ENCODE measurements at regions not wholly inside any gene's neighbourhood (a gene's known extent, or its start where the extent isn't known, plus 50 kb on each side); places are given as distances from the start of the nearest gene placed in this dataset.

DNA sequence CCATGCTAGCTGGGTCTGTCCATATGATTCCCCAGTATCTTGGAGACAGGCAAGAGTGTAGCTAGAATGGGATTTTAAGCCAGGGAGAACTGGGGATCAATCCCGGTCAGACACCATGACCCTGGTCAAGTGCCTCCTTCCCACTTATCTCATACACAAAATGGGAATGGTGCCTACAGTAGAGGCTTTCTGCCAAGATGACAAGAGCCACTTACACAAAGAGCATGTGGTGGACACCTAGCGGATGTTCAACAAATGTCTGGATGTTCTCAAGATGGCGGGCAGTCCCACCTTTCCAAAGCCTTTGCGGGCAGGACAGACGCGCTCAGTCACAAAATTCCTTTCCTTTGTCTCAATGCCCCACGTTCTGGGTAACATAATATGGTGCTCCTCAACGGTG is 57.3 kb downstream of the MAF start:
- DNase-seq (ENCODE audit: low spot score) (no peak), ATAC-seq (no peak)
- H3K36me3 Mint-ChIP-seq, result no peaks in the 10 kb centered on the region
- no peak overlapping the region for H3K27ac Mint-ChIP-seq
- H3K4me3 Mint-ChIP-seq, result no peak overlapping the region
- H3K9me3 Mint-ChIP-seq, result no peaks in the 10 kb centered on the region
- H3K27me3 Mint-ChIP-seq, result peaks cover 10 to 22% of the 10 kb centered on the region in 2 donors
- H3K4me1 Mint-ChIP-seq (ENCODE audit: low read depth in 2 of 2), result no peaks in the 10 kb centered on the region

DNA sequence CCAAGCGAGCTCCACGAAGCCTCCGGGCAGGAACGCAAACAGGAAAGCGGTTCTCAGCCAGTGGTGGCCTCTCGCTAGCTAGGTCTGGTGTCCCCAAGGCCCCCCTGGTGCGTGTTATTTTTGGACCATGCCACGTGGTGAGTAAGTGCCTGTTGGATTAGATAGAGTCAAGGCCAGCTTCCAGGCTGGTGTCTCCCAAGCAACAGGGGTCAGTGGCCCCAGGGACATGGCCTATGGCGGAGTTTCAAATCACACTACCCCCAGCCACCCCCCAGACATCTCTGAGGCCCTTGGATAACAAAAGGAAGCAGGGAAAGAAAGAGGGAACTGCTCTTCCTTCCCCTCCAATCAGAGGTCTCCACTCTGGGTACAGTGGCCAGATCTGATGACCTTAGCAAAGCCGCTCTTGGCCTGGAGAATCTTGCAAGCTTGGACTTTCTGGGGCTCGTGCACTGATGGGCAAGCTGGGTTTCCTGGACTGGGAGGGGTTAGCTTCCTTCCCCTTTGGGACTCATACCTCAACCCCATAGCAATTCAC is 58.2 kb downstream of the MAF start:
- no peak for DNase-seq (ENCODE audit: low spot score)
- H3K27ac Mint-ChIP-seq, result no peak overlapping the region
- H3K4me1 Mint-ChIP-seq (ENCODE audit: low read depth in 2 of 2), result no peaks in the 10 kb centered on the region

GRCh38 chr16:79540825-79541595 is 59.5 kb downstream of the MAF start:
- Mint-ChIP-seq H3K27ac (no peak overlapping the region), H3K4me1 (ENCODE audit: low read depth in 2 of 2) (no peaks in the 10 kb centered on the region), H3K36me3 (no peaks in the 10 kb centered on the region), H3K4me3 (no peak overlapping the region), H3K9me3 (no peaks in the 10 kb centered on the region), H3K27me3 (peaks cover 0 to 16% of the 10 kb centered on the region in 2 donors)
- DNase-seq (ENCODE audit: low spot score) (no peak), ATAC-seq (no peak)

More for the DNA sequence above, 58.2 kb downstream of the MAF start:
- ATAC-seq, result no peak
- peaks cover 7 to 19% of the 10 kb centered on the region in 2 donors for H3K27me3 Mint-ChIP-seq
- no peak overlapping the region for H3K4me3 Mint-ChIP-seq
- no peaks in the 10 kb centered on the region for H3K9me3 Mint-ChIP-seq
- no peaks in the 10 kb centered on the region for H3K36me3 Mint-ChIP-seq

GRCh38 chr16:79537584-79537983 is 63.0 kb downstream of the MAF start:
- H3K27ac Mint-ChIP-seq, result no peak overlapping the region
- no peaks in the 10 kb centered on the region for H3K36me3 Mint-ChIP-seq
- H3K4me3 Mint-ChIP-seq, result no peak overlapping the region
- no peaks in the 10 kb centered on the region for H3K4me1 Mint-ChIP-seq (ENCODE audit: low read depth in 2 of 2)
- H3K27me3 Mint-ChIP-seq, result peaks cover 0 to 15% of the 10 kb centered on the region in 2 donors
- H3K9me3 Mint-ChIP-seq, result no peaks in the 10 kb centered on the region
- ATAC-seq (no peak), DNase-seq (ENCODE audit: low spot score) (no peak)

- Mint-ChIP-seq H3K27ac (no peak overlapping the region), H3K27me3 (peaks cover 0 to 14% of the 10 kb centered on the region in 2 donors), H3K4me1 (ENCODE audit: low read depth in 2 of 2) (no peaks in the 10 kb centered on the region), H3K4me3 (no peak overlapping the region), H3K9me3 (no peaks in the 10 kb centered on the region), H3K36me3 (no peaks in the 10 kb centered on the region)
- no peak for ATAC-seq
- DNase-seq (ENCODE audit: low spot score), result no peak
Observed at GRCh38 chr16:79536958-79537357, 63.6 kb downstream of the MAF start.

GRCh38 chr16:79535130-79535529 is 65.4 kb downstream of the MAF start:
- H3K27ac Mint-ChIP-seq, result no peak overlapping the region
- no peaks in the 10 kb centered on the region for H3K36me3 Mint-ChIP-seq
- no peaks in the 10 kb centered on the region for H3K9me3 Mint-ChIP-seq
- no peak for DNase-seq (ENCODE audit: low spot score)
- H3K27me3 Mint-ChIP-seq, result peaks cover 0 to 12% of the 10 kb centered on the region in 2 donors
- no peak overlapping the region for H3K4me3 Mint-ChIP-seq
- H3K4me1 Mint-ChIP-seq (ENCODE audit: low read depth in 2 of 2), result no peaks in the 10 kb centered on the region
- no peak for ATAC-seq

- DNase-seq (ENCODE audit: low spot score) (no peak), ATAC-seq (no peak)
- H3K4me3 Mint-ChIP-seq, result no peak overlapping the region
- no peaks in the 10 kb centered on the region for H3K36me3 Mint-ChIP-seq
- H3K9me3 Mint-ChIP-seq, result no peaks in the 10 kb centered on the region
- H3K27me3 Mint-ChIP-seq, result peaks cover 0 to 9% of the 10 kb centered on the region in 2 donors
- no peaks in the 10 kb centered on the region for H3K4me1 Mint-ChIP-seq (ENCODE audit: low read depth in 2 of 2)
- H3K27ac Mint-ChIP-seq, result no peak overlapping the region
Observed at GRCh38 chr16:79534143-79534542, 66.4 kb downstream of the MAF start.

DNA sequence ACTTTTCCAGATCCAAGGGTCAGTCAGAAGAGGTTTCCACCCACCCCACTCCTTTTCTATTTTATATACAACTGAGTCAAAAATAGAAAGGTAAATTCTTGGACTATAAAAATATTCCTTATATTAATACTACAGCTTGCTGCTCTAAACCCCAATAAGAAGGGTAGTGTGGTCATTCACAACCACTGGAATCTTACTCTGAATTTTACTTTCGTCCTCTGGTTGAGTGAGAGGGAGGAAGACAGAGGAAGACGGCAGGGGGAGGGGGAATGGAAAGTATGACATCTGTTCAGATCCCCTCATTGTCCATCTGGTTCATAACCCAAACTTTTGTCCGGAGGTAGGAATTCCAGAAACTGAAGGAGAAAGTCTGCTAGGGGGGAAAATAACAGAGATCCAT is 67.2 kb downstream of the MAF start:
- H3K4me1 Mint-ChIP-seq (ENCODE audit: low read depth in 2 of 2), result no peaks in the 10 kb centered on the region
- DNase-seq (ENCODE audit: low spot score) (no peak), ATAC-seq (no peak)
- no peak overlapping the region for H3K4me3 Mint-ChIP-seq
- H3K9me3 Mint-ChIP-seq, result no peaks in the 10 kb centered on the region
- H3K27ac Mint-ChIP-seq, result no peak overlapping the region
- no peaks in the 10 kb centered on the region for H3K36me3 Mint-ChIP-seq
- peaks cover 0 to 6% of the 10 kb centered on the region in 2 donors for H3K27me3 Mint-ChIP-seq

DNA sequence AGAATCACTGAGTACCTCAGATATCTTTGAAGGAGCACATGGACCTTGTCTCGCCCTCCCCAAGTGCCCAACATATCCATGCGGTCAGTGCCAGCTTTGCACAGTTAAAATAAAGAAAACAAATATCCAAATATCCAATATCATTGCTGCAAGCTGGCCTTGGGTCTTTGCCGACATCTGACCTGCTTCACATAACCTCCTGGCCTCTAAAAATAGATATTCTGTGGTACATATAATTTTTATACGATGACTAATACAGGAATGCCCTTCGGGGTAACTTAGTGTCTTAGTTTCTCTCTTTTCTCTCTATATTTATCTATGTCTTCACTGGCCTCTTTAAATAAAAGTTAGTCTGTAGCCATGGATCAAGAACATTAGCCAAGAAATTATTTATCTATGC is 67.8 kb downstream of the MAF start:
- no peak overlapping the region for H3K27ac Mint-ChIP-seq
- H3K27me3 Mint-ChIP-seq, result peaks cover 0 to 7% of the 10 kb centered on the region in 2 donors
- H3K4me3 Mint-ChIP-seq, result no peak overlapping the region
- DNase-seq (ENCODE audit: low spot score), result no peak
- H3K4me1 Mint-ChIP-seq (ENCODE audit: low read depth in 2 of 2), result no peaks in the 10 kb centered on the region
- no peaks in the 10 kb centered on the region for H3K9me3 Mint-ChIP-seq
- no peaks in the 10 kb centered on the region for H3K36me3 Mint-ChIP-seq
- no peak for ATAC-seq

- Mint-ChIP-seq H3K36me3 (no peaks in the 10 kb centered on the region), H3K27me3 (peaks cover 0 to 7% of the 10 kb centered on the region in 2 donors), H3K27ac (no peak overlapping the region), H3K9me3 (no peaks in the 10 kb centered on the region), H3K4me3 (no peak overlapping the region), H3K4me1 (ENCODE audit: low read depth in 2 of 2) (no peaks in the 10 kb centered on the region)
- DNase-seq (ENCODE audit: low spot score) (no peak), ATAC-seq (no peak)
Observed at GRCh38 chr16:79532273-79532672, 68.3 kb downstream of the MAF start.

DNA sequence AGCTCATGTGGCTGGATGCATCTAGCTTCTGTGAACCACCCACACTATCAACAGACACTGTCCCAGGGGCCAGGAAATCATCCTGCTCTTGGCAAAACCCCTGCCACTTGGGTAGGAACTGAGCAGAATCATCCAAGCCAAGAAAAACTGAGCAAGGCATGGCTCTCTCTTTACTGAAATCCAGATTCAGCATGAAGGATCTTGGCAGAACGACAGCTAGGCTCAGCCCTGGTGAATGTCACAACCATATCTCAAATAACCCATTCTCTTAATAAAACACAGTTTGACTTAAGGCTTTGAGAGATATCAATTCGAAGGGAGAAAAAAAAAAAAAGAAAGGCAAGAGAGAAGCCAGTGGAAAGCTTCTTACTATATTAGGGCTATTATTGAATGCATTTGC is 72.2 kb downstream of the MAF start:
- Mint-ChIP-seq H3K27me3 (peaks cover 12 to 16% of the 10 kb centered on the region in 2 donors), H3K4me3 (no peak overlapping the region), H3K27ac (no peak overlapping the region), H3K9me3 (no peaks in the 10 kb centered on the region), H3K4me1 (ENCODE audit: low read depth in 2 of 2) (peaks cover 0 to 3% of the 10 kb centered on the region in 2 donors), H3K36me3 (no peaks in the 10 kb centered on the region)
- DNase-seq (ENCODE audit: low spot score) (no peak), ATAC-seq (no peak)

DNA sequence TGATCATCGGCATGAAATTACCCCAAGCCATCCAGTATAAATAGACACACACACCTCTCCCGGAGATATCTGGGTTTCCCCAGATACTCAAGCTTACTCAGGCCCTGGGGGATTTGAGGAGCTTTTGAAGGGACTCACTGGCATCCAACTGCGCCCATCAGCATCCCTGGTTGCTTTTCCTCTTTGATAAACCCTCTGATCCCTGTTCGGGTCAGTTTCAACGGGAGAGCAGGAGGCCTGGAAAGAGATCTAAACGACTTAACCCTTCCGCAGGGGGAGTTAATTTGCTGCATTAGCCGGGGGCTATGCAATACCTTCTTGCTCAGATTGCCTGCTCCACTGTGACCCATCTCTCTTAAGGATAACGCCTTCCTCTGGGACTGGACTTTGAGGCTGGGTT is 76.6 kb downstream of the MAF start:
- Mint-ChIP-seq H3K4me3 (no peak overlapping the region), H3K36me3 (no peaks in the 10 kb centered on the region), H3K9me3 (no peaks in the 10 kb centered on the region), H3K4me1 (ENCODE audit: low read depth in 2 of 2) (peaks cover 10 to 15% of the 10 kb centered on the region in 2 donors), H3K27me3 (peaks cover 33 to 37% of the 10 kb centered on the region in 2 donors), H3K27ac (no peak overlapping the region)
- DNase-seq (ENCODE audit: low spot score) (no peak), ATAC-seq (no peak)

- H3K4me3 Mint-ChIP-seq, result peak overlapping the region; percentile 51
- no peaks in the 10 kb centered on the region for H3K9me3 Mint-ChIP-seq
- H3K27me3 Mint-ChIP-seq, result peaks cover 29 to 32% of the 10 kb centered on the region in 2 donors
- peaks cover 12 to 18% of the 10 kb centered on the region in 2 donors for H3K4me1 Mint-ChIP-seq (ENCODE audit: low read depth in 2 of 2)
- DNase-seq (ENCODE audit: low spot score) (no peak), ATAC-seq (peak; percentile 87 to 88)
- H3K27ac Mint-ChIP-seq, result peak overlapping the region in 1 of 2 donors; percentile 10
- H3K36me3 Mint-ChIP-seq, result no peaks in the 10 kb centered on the region
Observed at GRCh38 chr16:79519448-79519847, 81.1 kb downstream of the MAF start.

- peaks cover 27 to 43% of the 10 kb centered on the region in 2 donors for H3K27me3 Mint-ChIP-seq
- no peaks in the 10 kb centered on the region for H3K9me3 Mint-ChIP-seq
Observed at GRCh38 chr16:79517156-79517555, 83.4 kb downstream of the MAF start.

More at GRCh38 chr16:79517156-79517555, 83.4 kb downstream of the MAF start:
- H3K4me1 Mint-ChIP-seq (ENCODE audit: low read depth in 2 of 2), result peaks cover 12 to 18% of the 10 kb centered on the region in 2 donors
- no peak for DNase-seq (ENCODE audit: low spot score)
- no peak overlapping the region for H3K27ac Mint-ChIP-seq
- H3K4me3 Mint-ChIP-seq, result no peak overlapping the region
- H3K36me3 Mint-ChIP-seq, result no peaks in the 10 kb centered on the region
- ATAC-seq, result no peak

Data from natural killer cell treated with Interleukin-12 subunit alpha and Interleukin-12 subunit beta and Interleukin-15 and Interleukin-18, amount 100 ng/mL, for 72 hours (primary cell).